HG03108 (cell line): ENCODE measurements at regions not wholly inside any gene's neighbourhood (a gene's known extent, or its start where the extent isn't known, plus 50 kb on each side); places are given as distances from the start of the nearest gene placed in this dataset.
"Not testable (repeated sequence)": the region's sequence is repeated elsewhere in the genome, so short reads cannot be mapped to it uniquely, and the experiment has no call there.

Source experiments
- ATAC-seq: cut with Tn5 transposase; IDR thresholded peaks from one replicate; pipeline ENCODE4 v1.9.1; 2021; ENCODE audit warnings: moderate library complexity; ENCODE audit not compliant: unreplicated experiment

DNA sequence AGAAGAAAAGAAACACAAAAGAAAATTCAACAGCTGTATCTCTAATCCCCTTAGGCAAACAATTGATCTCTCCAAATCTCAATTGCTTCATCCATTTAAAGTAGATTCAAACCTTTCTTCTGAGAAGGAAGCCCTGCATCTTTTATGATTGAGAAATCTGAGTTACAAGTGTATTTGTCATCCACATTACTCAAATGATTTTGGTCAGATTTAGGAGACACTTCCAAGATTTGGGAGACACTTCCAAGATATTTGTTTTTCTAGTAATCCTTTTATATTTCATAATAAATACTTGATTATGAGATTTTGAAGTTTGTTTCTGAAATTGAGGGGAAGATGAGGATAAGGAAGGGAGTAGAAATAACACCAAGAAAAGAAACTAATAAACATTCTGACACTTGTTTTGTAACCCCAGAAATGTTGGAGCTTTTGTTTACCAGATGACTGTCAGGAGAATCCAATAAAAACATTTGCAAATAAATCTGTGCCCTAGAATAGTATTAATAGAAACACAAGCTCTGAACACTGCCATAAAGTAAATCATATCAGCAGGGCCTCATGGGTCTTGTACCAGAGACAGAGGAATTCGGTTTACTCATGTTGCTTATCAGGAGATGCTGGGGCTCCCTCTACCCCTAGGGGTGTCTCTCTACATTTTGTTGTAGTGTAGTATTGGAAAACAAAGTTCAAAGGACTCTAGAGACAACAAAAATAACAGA lies 314.3 kb upstream of the NT5E start:
- no peak for ATAC-seq

DNA sequence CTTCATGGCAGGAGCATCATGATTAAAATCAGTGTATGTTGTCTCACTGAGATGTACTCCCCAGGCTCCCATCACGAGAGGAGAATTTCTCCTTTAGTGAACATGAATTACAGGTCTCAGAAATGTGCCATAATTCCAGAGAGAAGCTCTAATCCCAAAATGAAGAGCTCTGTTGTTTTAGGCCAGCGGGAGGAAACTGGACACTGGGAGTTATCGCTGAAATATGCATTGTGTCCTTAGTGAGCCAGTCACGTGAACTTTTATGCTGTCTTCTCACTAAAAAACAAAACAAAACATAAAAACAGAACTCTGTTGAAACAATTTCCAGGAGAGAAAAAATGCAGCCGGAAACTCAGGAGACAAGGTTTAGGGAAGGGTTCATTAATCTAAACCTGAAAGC lies 315.7 kb upstream of the NT5E start:
- ATAC-seq = no peak

GRCh38 chr6:85132091-85132490 lies 317.8 kb upstream of the NT5E start:
- no peak for ATAC-seq

- no peak for ATAC-seq
These were observed 319.1 kb upstream of the NT5E start for GRCh38 chr6:85130743-85131142.

DNA sequence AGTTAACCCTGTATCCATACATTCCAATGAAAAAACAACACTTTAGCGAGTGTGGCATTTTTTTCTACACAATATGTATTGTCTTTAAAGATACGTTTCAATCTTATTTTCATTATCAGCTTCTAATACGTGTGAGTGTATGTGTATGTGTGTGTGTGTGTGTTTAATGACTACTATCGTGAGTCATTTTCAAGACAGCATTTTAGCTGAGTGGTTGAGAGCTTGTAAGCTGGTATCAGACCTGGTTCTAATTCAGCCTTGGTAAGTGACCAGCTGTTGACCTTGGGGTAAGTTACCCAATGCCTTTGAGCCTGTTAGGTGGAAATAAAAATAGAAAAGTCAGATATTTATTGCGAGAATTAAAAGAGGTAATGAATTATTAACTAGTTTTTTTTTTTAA lies 320.0 kb upstream of the NT5E start:
- ATAC-seq = no peak

DNA sequence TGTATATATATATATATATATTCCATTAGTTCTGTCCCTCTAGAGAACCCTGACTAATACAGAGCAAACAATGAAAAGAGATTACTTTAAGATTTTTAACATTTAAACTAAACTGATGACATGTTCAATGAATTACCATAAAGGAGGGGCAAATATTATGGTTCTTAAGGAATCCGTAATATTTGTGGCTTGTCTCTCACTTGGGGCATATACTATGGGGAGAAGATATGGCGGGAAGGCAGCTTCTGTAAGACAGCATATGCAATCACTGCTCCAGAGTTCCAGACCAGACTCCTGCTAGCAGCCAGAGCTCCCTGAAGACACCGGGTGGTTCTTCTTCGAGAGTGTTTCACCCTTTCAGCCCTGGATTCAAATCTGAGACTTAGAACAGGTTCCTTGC lies 321.1 kb upstream of the NT5E start:
- ATAC-seq = no peak

DNA sequence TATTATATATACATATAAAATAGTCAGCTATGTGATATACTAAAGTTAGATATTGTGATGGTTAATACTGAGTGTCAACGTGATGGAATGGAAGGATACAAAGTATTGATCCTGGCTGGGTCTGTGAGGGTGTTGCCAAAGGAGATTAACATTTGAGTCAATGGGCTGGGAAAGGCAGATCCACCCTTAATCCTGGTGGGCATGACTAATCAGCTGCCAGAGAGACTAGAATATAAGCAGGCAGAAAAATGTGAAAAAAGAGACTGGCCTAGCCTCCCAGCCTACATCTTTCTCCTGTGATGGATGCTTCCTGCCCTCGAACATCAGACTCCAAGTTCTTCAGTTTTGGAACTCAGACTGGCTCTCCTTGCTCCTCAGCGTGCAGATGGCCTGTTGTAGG lies 321.6 kb upstream of the NT5E start:
- not testable (repeated sequence) for ATAC-seq

GRCh38 chr6:85127696-85128243 lies 322.1 kb upstream of the NT5E start:
- ATAC-seq = no peak

DNA sequence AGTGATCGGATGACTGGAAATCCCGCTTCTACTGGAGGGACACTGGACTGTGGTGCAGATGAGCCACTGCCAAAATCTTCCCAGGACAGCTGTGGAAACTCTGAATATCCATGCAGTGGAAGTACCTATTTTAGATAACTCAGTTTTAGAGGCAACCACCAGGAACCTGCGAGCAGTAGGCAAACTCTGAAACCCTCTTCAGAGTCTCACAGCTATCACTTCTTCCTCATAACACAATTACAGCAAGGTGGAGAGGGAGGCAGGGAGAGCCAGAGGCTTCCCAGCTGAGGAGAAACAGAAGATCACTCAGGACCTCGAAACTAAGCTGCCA lies 322.8 kb upstream of the NT5E start:
- no peak for ATAC-seq

DNA sequence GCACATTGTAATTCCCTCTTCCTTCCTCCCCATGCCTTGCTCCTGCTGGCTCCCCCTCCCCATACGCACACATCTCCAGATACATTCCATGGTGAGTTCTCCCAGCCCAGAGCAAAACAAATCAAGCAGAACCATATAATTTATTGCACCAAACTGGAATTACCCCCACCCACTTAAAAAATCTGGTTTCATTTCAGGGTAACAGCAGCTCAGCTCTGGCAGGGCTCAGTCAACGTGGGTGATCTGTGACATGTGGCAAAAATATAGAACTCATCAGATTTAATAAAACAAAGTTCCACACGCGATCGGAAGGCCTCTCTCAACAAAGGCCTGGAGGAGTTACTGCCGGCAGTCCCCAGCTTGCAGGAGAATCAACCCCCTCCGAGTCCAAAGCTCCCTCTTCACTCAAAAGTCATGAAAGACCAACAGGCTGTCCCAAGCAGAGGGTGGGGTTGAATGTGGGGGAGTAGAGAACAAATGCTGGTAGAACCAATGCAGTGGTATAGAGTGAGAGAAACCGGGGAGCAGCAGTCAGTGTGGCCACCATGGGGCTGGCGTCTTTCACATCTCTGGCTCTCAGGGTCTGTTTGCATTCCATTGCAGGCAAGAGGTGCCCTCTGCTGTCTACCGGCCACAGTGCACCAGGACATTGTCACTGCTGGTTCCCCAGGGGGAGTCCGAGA lies 323.3 kb upstream of the NT5E start:
- no peak for ATAC-seq

DNA sequence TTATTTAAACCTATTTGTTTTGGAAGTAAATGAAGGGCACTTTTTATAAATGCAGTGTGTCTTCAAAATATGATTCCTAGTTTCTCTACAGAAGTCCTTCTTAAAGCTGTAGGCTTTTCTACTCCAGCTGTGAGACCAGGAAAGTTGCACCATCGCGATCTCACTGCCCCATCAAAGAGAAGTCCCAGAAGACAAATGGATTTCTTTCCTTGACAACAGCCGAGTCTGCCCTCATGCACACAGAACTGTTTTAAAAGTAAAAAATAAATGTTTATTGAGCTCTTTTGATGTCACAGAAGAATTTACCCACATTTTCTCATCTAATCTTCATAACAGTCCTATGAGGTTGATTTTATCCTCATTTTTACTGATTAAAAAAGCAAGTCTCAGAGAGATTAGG lies 324.4 kb upstream of the NT5E start:
- ATAC-seq = no peak

DNA sequence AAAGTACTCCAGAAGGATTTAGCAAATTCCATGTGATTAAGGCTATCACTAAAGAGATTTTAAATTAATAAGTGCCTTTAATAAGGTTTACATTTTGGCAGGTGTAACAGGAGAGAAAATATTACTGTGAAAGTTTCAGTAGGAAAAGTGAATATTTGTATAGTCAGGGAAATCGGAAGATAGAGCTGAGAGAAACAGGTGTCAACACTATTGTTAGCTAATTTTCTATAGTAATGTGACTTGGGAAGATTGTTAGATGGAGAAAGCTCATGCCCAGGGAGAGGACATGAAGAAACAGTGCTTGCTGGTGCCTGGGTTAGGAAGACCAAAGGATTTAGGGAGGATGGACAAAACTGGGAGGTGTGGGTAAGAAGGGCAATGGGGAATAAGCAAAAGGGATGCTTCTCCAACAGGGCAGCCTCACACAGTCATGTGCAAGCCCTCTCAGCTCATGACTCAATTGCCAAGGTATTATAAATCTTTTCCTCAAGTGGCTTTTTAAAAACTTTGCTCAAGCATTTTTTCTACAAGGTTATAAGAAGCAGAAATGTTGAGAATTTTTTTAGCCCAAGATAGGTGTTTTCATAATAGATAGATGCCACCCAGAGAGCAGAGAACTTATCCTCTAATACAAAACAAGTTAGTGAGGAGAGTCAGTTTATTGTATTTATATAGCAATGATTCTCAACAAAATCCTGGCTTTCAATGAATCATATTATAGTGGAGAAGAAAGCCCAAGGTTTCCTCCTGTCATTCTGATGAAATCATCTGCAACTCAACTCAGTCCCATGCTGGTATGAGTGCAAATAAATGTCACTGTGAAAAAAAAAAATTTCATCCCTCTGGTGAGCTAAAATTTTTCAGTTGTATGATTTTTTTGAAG lies 325.2 kb upstream of the NT5E start:
- ATAC-seq = no peak

GRCh38 chr6:85121158-85121557 lies 328.7 kb upstream of the NT5E start:
- no peak for ATAC-seq

- no peak for ATAC-seq
These were observed 331.1 kb upstream of the NT5E start for GRCh38 chr6:85118652-85119235.

DNA sequence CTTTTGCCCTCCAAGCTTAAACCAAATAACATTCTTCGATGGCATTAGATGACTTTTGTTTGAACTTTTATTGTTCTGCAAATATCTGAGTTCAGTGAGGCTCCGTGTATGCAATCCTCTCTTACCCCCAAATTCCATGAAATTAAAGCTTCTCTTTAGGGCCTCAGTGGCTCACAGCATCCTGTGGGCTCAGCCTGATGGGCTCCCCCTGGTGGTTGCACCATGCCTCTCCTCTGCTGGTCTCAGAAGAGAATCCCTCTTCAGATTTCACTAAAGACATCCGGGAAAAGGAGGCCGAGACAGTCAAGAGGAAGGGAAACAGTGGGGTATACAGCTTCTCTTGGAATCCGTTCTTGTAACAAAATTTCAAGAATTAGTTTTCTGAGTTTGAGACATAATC lies 331.6 kb upstream of the NT5E start:
- no peak for ATAC-seq

DNA sequence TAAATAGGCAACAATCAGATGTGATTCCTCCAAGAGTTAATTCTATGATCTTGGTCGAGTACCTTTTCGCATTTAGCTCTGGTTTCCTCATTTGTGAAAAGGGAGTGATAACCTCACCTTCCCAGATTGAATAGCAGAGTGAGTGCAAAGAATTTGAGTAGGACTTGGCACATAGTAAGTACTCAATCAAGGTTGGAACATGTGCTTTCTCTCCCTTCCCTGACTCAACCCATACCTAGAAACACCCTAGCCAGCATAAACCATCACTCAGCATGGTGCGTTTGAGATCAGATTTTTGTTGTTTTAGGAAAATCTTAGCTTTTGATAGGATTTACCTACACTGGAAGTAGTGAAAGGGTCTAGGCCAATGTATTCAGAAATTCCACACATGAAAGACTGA lies 333.4 kb upstream of the NT5E start:
- ATAC-seq = no peak

DNA sequence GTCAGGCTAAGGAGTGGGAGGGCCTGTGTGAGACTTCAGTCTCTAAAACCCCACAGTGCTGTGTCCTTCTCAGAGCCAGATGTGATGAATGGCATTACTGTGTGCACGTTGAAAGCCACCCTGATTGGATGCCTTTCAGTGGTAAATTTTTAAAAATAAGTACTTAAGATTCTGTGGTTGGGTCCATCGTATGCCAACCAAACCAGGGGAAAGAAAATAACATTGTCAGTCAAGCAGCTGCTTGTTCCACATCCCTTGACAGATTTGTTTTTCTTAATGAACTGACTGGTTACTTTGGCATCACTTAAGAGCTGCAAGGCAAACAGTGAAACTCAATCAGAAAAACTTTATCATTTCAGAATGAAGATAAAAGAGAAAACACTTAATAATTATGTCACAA lies 334.0 kb upstream of the NT5E start:
- ATAC-seq = no peak

- no peak for ATAC-seq
These were observed 334.5 kb upstream of the NT5E start for GRCh38 chr6:85115376-85115775.

- ATAC-seq = no peak
These were observed 335.3 kb upstream of the NT5E start for GRCh38 chr6:85114581-85114935.

DNA sequence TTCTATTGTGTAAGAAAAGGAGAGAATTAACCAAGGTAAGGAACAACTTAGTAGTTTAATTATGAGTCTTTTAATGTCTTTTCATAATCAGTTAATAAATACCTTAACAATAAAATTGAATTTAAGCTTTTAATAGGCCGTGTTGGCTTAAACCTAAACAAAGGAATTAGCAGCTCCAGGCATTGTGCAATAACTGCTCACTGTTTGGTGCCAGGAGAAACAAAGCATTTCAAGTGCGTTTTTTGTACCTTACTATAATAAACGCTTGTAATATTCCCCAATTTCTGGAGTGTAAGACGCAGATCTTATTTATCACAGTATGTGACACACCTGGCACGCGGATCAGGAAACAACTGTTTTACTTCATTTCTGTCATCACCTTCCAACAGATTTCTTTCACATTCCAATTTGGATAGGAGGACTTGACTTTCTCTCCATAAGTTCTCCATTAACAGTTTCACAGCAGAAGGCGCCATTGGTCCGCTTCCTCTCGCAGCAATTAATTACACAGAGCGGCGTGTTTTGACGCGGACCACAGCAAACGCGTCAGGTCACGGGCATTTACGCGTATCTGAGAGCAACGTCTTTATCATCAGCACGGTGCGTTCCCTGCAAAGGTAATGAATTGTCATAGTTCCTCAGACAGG lies 335.8 kb upstream of the NT5E start:
- no peak for ATAC-seq

GRCh38 chr6:85112540-85112939 lies 337.3 kb upstream of the NT5E start:
- no peak for ATAC-seq
